Activated CD8-positive, alpha-beta T cell treated with anti-CD3 and anti-CD28 coated beads for 36 hours (primary cell): ENCODE measurements at regions not wholly inside any gene's neighbourhood (a gene's known extent, or its start where the extent isn't known, plus 50 kb on each side); places are given as distances from the start of the nearest gene placed in this dataset.

Source experiments
- ATAC-seq: fragments of 200-7000 bp; cut with Tn5 transposase; one replicate; pipeline ENCODE4 v1.10.0; 2021; ENCODE audit warnings: mild to moderate bottlenecking, moderate library complexity
- CTCF ChIA-PET: fragments of 350-600 bp; sonication (Branson Sonifier 250); formaldehyde crosslinking; loops from one replicate; lab custom pipeline; 2021; ENCODE audit warnings: antibody characterized with exemption; lab: Charles Lee
- POLR2A ChIA-PET: fragments of 350-600 bp; sonication (Branson Sonifier 250); formaldehyde crosslinking; loops from one replicate; lab custom pipeline; 2021; ENCODE audit warnings: antibody characterized with exemption; lab: Charles Lee
- DNase-seq: peaks from one replicate; pipeline ENCODE4 v3.0.0-alpha.2; 2020
- H3K27ac Mint-ChIP-seq: one replicate; pipeline ENCODE4 v1.8.0; 2021; ENCODE audit warnings: mild to moderate bottlenecking, mixed read lengths
- H3K27me3 Mint-ChIP-seq: one replicate; pipeline ENCODE4 v1.8.0; 2021; ENCODE audit warnings: mixed read lengths
- H3K36me3 Mint-ChIP-seq: one replicate; pipeline ENCODE4 v1.8.0; 2021; ENCODE audit warnings: low read depth, mixed read lengths
- H3K4me1 Mint-ChIP-seq: one replicate; pipeline ENCODE4 v1.8.0; 2021; ENCODE audit warnings: low read depth, mixed read lengths
- H3K4me3 Mint-ChIP-seq: one replicate; pipeline ENCODE4 v1.8.0; 2021; ENCODE audit warnings: mild to moderate bottlenecking, moderate library complexity, mixed read lengths
- H3K9me3 Mint-ChIP-seq: one replicate; pipeline ENCODE4 v1.8.0; 2021; ENCODE audit warnings: mixed read lengths
- CTCF ChIP-seq: fragments of 200-600 bp; IDR thresholded peaks from one replicate; pipeline ENCODE4 v1.8.0; 2022; ENCODE audit warnings: antibody characterized with exemption, mild to moderate bottlenecking
- intact Hi-C: fragments of 100-400 bp; cut with micrococcal nuclease; formaldehyde crosslinking; loops from one replicate; pipeline ENCODE4 v1.10.0; 2022

- ChIA-PET POLR2A (no interaction called here), CTCF (no interaction called here)
- Mint-ChIP-seq H3K36me3 (no peaks in the 10 kb centered on the region), H3K4me3 (no peak overlapping the region), H3K27ac (no peak overlapping the region), H3K4me1 (no peaks in the 10 kb centered on the region), H3K9me3 (no peaks in the 10 kb centered on the region), H3K27me3 (peaks cover 3% of the 10 kb centered on the region)
- ATAC-seq, result no peak
- DNase-seq, result no peak
- intact Hi-C loops, result no loop called here
- no peak for TF ChIP-seq CTCF
Observed at GRCh38 chr9:75591972-75592371, 298.5 kb upstream of the PCSK5 start.

GRCh38 chr9:75592586-75592985 is 297.9 kb upstream of the PCSK5 start:
- intact Hi-C loops, result no loop called here
- no peak overlapping the region for H3K4me3 Mint-ChIP-seq
- no peak overlapping the region for H3K27ac Mint-ChIP-seq
- no peak for ATAC-seq
- CTCF ChIA-PET, result no interaction called here
- H3K9me3 Mint-ChIP-seq, result no peaks in the 10 kb centered on the region
- no peaks in the 10 kb centered on the region for H3K4me1 Mint-ChIP-seq
- no peak for TF ChIP-seq CTCF
- no peaks in the 10 kb centered on the region for H3K36me3 Mint-ChIP-seq
- peaks cover 3% of the 10 kb centered on the region for H3K27me3 Mint-ChIP-seq
- no peak for DNase-seq
- POLR2A ChIA-PET, result no interaction called here

GRCh38 chr9:75593920-75594319 is 296.6 kb upstream of the PCSK5 start:
- H3K27me3 Mint-ChIP-seq, result peaks cover 5% of the 10 kb centered on the region
- H3K36me3 Mint-ChIP-seq, result no peaks in the 10 kb centered on the region
- ATAC-seq, result no peak
- no peak overlapping the region for H3K27ac Mint-ChIP-seq
- H3K4me1 Mint-ChIP-seq, result no peaks in the 10 kb centered on the region
- ChIA-PET POLR2A (no interaction called here), CTCF (no interaction called here)
- no peak overlapping the region for H3K4me3 Mint-ChIP-seq
- DNase-seq, result no peak
- no peaks in the 10 kb centered on the region for H3K9me3 Mint-ChIP-seq
- TF ChIP-seq CTCF, result no peak
- intact Hi-C loops, result no loop called here

- peaks cover 2% of the 10 kb centered on the region for H3K27me3 Mint-ChIP-seq
- H3K36me3 Mint-ChIP-seq, result no peaks in the 10 kb centered on the region
- H3K4me3 Mint-ChIP-seq, result no peak overlapping the region
- intact Hi-C loops, result no loop called here
- H3K27ac Mint-ChIP-seq, result no peak overlapping the region
- H3K4me1 Mint-ChIP-seq, result no peaks in the 10 kb centered on the region
- no peak for DNase-seq
- TF ChIP-seq CTCF, result no peak
- H3K9me3 Mint-ChIP-seq, result no peaks in the 10 kb centered on the region
- POLR2A ChIA-PET, result no interaction called here
- ATAC-seq, result no peak
- CTCF ChIA-PET, result no interaction called here
Observed at GRCh38 chr9:75599126-75599525, 291.3 kb upstream of the PCSK5 start.

- TF ChIP-seq CTCF, result no peak
- Mint-ChIP-seq H3K27ac (no peak overlapping the region), H3K36me3 (no peaks in the 10 kb centered on the region), H3K4me1 (no peaks in the 10 kb centered on the region), H3K27me3 (peaks cover 4% of the 10 kb centered on the region), H3K4me3 (no peak overlapping the region), H3K9me3 (no peaks in the 10 kb centered on the region)
- ATAC-seq (no peak), DNase-seq (no peak)
- POLR2A ChIA-PET, result interaction anchor here (0.7 kb wide), 1 partner anchor 35 kb away, joined by 3 read pairs; no protein-coding TSS in a partner anchor
- intact Hi-C loops, result no loop called here
- CTCF ChIA-PET, result interaction anchor here (0.7 to 0.9 kb wide), 2 partner anchors 11 to 701 kb away, joined by 3 read pairs; no protein-coding TSS in a partner anchor
Observed at GRCh38 chr9:75601280-75601679, 289.2 kb upstream of the PCSK5 start.
